ENCODE measurements at regions not wholly inside any gene's neighbourhood (a gene's known extent, or its start where the extent isn't known, plus 50 kb on each side); places are given as distances from the start of the nearest gene placed in this dataset.

- no peak for DNase-seq
- no peak for TF ChIP-seq GATA1 (IDR thresholded peaks at IDR 0.05; ENCODE audit: low read depth, low read length)
- no peak for TF ChIP-seq POLR2A (IDR thresholded peaks at IDR 0.05; ENCODE audit: low read length)
Measured at GRCh38 chr13:30816736-30817135, 81.4 kb downstream of the ALOX5AP start.

- TF ChIP-seq GATA1 (IDR thresholded peaks at IDR 0.05; ENCODE audit: low read depth, low read length) (no peak), POLR2A (IDR thresholded peaks at IDR 0.05; ENCODE audit: low read length) (no peak)
- DNase-seq = no peak
Measured at GRCh38 chr13:30818323-30818960, 83.1 kb downstream of the ALOX5AP start.

GRCh38 chr13:30819136-30819888 lies 84.0 kb downstream of the ALOX5AP start:
- TF ChIP-seq POLR2A (IDR thresholded peaks at IDR 0.05; ENCODE audit: low read length) = no peak
- TF ChIP-seq GATA1 (IDR thresholded peaks at IDR 0.05; ENCODE audit: low read depth, low read length) = no peak
- no peak for DNase-seq

- no peak for DNase-seq
- TF ChIP-seq GATA1 (IDR thresholded peaks at IDR 0.05; ENCODE audit: low read depth, low read length) (no peak), POLR2A (IDR thresholded peaks at IDR 0.05; ENCODE audit: low read length) (no peak)
Measured at GRCh38 chr13:30821421-30821820, 84.7 kb upstream of the MEDAG start.

DNA sequence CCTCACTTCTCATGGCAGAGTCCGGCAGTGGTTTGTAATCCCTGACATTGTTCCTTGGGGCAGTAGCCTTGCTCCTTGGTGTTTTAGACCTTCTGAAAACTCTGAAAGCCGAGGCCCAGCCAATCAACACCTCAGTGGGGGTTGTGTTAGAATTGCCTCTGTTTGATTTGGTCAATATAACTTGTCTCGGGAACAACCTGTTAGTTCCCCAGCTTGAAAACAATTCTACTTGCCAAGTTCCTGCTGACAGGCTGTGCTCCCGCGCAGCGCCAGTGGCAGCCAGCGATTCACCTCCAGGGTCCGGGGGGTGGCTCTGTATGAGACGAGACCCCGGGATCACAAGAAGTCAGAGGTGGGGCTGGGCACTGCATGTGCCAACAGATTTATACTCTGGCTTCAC lies 81.4 kb upstream of the MEDAG start:
- DNase-seq = no peak
- TF ChIP-seq GATA1 (IDR thresholded peaks at IDR 0.05; ENCODE audit: low read depth, low read length) (no peak), POLR2A (IDR thresholded peaks at IDR 0.05; ENCODE audit: low read length) (no peak)

DNA sequence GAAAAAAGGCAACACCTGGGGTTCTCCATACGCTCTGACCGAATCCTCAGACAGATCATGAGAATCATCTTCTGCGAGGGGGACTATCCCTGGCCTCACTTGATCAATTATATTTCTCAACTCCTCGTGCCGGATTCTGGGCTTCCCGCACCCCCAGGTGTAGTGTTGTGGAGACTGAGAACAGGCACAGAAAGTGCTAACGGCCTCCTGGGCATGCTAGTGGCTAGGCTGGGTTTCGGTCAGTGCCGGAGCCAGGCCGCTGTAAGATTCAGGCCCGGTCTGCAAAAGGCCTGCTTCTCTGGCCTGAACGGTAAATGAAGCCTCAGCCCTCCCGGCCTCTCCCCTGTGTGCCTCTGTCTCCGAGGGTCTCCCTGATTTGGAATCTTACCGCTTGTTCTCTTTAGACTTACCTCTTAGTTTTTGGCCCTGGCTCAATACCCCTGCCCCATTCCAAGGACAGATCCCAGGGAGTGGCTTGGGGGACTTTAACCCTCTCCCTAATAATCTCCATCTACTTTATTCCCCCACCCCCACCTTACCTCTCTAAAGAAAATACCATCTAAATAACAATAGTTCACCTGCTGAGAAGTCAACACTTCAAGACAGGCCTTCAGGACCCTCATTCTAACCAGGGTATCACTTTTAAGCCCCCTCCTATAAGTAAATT lies 79.0 kb upstream of the MEDAG start:
- TF ChIP-seq GATA1 (IDR thresholded peaks at IDR 0.05; ENCODE audit: low read depth, low read length) (no peak), POLR2A (IDR thresholded peaks at IDR 0.05; ENCODE audit: low read length) (no peak)
- DNase-seq = no peak

DNA sequence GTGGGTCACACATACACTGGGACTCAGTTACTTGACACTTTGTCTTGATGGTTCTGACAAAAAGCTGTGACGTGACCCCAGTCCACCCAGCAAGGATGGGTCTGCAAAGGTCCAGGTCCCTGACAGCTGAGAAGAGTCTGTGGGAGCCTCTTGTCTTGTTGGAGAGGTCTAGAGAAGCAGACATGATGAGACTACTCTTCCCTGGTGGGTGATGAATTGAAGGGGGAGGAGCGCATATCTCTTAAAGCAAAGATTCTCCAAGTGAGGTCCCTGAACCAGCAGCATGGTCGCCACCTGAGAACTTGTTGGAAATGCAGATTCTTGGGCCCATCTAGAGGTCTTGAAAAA lies 78.5 kb upstream of the MEDAG start:
- no peak for DNase-seq
- TF ChIP-seq GATA1 (IDR thresholded peaks at IDR 0.05; ENCODE audit: low read depth, low read length) (no peak), POLR2A (IDR thresholded peaks at IDR 0.05; ENCODE audit: low read length) (no peak)

GRCh38 chr13:30829145-30829832 lies 76.8 kb upstream of the MEDAG start:
- DNase-seq = no peak
- TF ChIP-seq GATA1 (IDR thresholded peaks at IDR 0.05; ENCODE audit: low read depth, low read length) (no peak), POLR2A (IDR thresholded peaks at IDR 0.05; ENCODE audit: low read length) (no peak)

DNA sequence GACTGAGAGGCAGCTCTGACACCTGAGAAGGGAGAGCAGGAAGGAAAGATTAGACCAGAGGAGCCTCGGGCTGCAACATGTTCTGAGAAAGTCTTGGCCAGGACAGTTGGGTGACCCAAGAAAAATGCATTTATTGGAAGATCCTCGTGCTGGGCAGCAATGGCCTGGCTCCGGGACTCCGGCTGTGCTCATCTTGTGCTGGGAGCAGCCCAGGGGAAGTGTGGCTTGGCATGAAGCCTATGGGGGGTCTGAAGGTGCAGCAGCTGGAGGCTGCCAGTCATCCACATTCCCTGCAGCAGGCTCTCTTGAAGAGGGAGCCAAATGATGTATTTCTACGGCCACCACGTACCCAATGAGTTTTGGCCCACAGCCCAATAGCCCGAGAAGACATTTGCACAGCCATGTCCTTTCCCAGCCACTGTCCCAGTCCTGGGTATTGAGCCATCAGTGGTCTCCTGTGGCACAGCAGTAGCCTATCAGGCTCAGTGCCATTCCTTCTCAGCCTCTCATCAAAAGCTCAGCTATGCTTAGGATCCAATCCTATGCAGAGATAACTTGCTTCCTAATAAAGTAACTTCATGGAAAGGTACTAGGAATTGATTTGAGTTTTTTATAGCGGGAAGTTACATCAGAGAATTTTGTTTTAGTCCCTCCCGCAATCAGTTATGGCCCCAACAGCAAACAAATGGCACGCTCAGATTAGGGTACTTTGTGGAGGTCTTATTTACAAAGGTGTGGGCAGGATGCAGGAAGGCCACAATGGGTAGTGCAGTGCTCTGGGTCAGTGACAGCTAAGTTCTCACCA lies 76.0 kb upstream of the MEDAG start:
- no peak for DNase-seq
- TF ChIP-seq GATA1 (IDR thresholded peaks at IDR 0.05; ENCODE audit: low read depth, low read length) = no peak
- TF ChIP-seq POLR2A (IDR thresholded peaks at IDR 0.05; ENCODE audit: low read length) = no peak

- no peak for DNase-seq
- no peak for TF ChIP-seq POLR2A (IDR thresholded peaks at IDR 0.05; ENCODE audit: low read length)
- no peak for TF ChIP-seq GATA1 (IDR thresholded peaks at IDR 0.05; ENCODE audit: low read depth, low read length)
Measured at GRCh38 chr13:30830638-30830965, 75.5 kb upstream of the MEDAG start.

GRCh38 chr13:30831515-30831914 lies 74.6 kb upstream of the MEDAG start:
- no peak for TF ChIP-seq GATA1 (IDR thresholded peaks at IDR 0.05; ENCODE audit: low read depth, low read length)
- DNase-seq = no peak

GRCh38 chr13:30832377-30832776 lies 73.7 kb upstream of the MEDAG start:
- DNase-seq = no peak
- TF ChIP-seq POLR2A (IDR thresholded peaks at IDR 0.05; ENCODE audit: low read length) (no peak), GATA1 (IDR thresholded peaks at IDR 0.05; ENCODE audit: low read depth, low read length) (no peak)

DNA sequence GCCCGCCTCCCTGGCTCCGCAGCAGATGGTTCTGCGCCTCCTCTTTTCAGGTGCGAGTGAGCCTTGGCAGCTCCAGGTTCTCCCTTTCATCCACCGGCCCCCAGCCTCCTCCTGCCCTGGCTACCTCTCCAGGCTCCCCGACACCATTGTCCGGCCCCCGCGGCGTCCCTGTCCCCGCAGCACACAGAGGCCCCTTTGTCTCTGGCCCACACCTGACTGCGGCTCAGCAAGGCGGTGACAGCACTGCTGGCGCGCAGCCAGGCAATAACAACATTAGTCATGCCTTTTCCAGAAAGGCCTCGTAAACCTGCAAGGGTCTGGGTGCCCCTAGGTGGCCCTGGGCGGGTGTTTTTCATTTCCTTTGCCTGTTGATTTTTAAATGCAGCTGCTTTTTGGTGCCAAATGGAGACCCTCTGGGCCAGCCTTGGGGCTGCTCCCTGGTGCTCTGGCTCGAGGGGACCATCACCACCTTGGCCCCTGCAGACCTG lies 73.2 kb upstream of the MEDAG start:
- no peak for TF ChIP-seq POLR2A (IDR thresholded peaks at IDR 0.05; ENCODE audit: low read length)
- no peak for TF ChIP-seq GATA1 (IDR thresholded peaks at IDR 0.05; ENCODE audit: low read depth, low read length)
- DNase-seq = peak; percentile 60 to 61
